Right ventricle myocardium superior (tissue), 1 donor: ENCODE measurements at regions not wholly inside any gene's neighbourhood (a gene's known extent, or its start where the extent isn't known, plus 50 kb on each side); places are given as distances from the start of the nearest gene placed in this dataset.
"Not testable (repeated sequence)": the region's sequence is repeated elsewhere in the genome, so short reads cannot be mapped to it uniquely, and the experiment has no call there.

Experiments
- ATAC-seq: fragments of 200-7000 bp; cut with Tn5 transposase; one replicate; pipeline ENCODE4 v1.9.1; 2020; ENCODE audit warnings: mild to moderate bottlenecking; ENCODE audit not compliant: poor library complexity
- DNase-seq: peaks from one replicate; pipeline ENCODE4 v3.0.0-alpha.2; 2020
- intact Hi-C: fragments of 100-400 bp; cut with DNase I; formaldehyde crosslinking; loops from one replicate; pipeline ENCODE4 v1.11.2; 2022
- donor health status: DM: no; HTN: yes; CAD: no; lungs with severe emphysema.

DNA sequence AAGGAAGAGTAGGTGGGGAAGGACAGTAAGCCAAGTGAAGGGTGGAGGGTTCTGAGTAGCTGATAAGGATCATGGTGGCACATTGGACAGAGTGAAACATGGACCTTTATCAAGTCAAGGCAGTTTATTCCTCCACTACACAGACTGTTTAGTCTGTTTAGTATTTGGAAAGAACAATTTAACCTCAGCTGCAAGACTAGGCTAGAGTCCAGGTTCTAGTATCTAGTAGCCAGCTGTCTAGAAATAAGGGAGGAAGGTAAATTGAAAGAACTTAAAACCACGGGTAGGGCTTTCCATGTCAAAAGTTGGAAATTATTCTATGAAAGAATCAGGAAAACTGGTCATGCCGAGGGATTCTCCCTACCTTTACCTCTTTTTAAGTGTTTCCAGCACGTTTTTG is 140.1 kb upstream of the MED14 start:
- ATAC-seq (no peak), DNase-seq (no peak)
- intact Hi-C loops = loop anchor here (10.0 kb wide), 1 partner anchor 239 kb away; no protein-coding TSS in a partner anchor

DNA sequence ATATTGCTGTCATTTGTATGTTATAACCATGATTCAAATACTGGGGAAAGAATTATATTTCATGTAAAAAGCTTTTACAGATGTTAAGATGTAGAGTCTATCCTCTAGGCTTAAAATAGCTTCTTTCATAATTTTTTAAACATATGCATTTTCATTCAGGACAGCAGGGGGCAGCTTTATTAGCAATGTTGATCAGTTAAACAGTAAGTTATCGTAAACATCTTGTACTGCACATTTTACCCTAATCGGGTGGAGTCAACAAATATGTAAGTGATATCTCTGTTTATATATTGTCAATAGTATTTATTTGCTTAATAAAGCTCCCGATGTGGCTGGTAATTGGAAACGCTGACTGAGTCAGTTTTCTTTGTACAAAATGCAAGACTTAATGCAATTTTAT is 142.5 kb upstream of the MED14 start:
- no peak for ATAC-seq
- intact Hi-C loops = loop anchor here (10.0 kb wide), 1 partner anchor 237 kb away; no protein-coding TSS in a partner anchor
- DNase-seq = no peak

DNA sequence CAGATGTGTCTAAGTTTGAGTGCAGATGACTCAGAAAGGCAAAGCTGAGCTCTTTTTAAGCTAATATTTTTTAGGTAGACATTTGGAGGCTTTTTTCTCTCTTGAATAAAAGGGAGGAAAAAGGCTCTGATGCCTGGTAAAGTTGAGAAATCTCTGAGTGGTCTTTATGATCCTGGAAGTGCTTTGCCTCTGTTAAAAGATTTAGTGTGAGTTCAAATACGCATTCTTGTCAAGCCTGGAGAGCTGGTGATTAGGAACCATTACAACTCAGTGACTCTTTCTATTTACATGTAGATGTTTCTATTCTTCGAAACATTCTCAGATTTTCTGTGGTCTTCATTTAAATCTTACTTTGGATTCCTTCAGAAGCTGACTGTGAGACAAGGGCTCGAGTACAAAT is 143.4 kb upstream of the MED14 start:
- ATAC-seq = no peak
- intact Hi-C loops = loop anchor here (10.0 kb wide), 1 partner anchor 236 kb away; no protein-coding TSS in a partner anchor
- DNase-seq = no peak

DNA sequence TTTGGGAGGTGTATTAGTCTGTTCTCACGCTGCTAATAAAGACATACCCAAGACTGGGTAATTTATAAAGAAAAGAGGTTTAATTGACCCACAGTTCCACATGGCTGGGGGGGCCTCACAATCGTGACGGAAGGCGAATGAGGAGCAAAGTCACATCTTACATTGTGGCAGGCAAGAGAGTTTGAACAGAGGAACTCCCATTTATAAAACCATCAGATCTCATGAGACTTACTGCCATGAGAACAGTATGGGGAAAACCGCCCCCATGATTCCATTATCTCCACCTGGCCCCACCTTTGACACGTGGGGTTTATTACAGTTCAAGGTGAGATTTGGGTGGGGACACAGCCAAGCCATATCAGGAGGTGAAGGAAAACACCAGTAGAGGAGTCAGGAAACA is 143.8 kb upstream of the MED14 start:
- intact Hi-C loops = loop anchor here (10.0 kb wide), 1 partner anchor 236 kb away; no protein-coding TSS in a partner anchor
- DNase-seq, ATAC-seq: not testable (repeated sequence)

DNA sequence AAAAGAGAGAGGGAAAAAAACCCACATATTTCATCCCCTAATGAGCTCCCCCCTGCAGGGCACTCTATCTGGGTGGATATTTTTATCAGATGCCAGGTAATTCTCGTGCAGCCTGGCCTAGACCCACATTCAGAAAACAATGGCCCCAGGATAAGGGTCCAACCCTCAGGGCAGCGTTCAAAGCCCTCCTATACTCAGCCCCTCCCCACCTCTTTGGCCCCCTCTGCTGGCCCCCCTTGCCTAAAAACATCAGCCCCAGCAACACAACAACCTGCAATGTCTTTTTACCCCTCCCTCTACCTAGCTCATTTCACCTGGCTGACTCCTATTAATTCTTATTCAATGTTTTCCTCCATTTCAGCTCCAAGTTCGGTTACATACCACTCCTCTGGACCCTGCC is 145.4 kb upstream of the MED14 start:
- ATAC-seq (no peak), DNase-seq (no peak)
- intact Hi-C loops = no loop called here

DNA sequence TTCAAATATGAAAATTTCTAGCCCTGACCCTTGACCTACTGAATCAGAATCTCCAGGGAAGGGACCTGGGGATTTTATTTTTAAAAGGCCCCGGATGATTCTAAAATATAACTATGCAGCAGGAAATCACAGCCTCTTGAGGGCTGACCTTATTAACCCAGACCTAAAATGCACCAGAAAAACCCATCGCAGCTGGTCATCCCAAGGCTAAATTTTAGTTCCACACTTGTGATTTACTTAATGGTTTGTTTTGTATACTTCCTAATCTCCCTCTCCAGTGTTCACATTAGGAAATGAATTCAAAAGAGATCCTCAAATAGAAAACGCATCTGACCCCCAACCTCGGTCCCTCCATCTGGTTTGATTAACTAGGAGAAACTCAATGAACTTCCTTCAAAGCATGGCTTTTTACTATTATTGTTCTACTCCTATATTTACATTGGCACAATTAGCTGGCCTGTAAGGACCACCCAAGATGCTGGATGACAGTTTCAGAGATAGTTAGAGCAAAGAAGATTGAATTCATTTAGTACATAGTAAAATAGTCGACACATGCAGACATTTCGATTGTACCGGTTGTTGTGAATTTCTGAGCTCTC is 147.8 kb upstream of the MED14 start:
- DNase-seq = no peak
- intact Hi-C loops = no loop called here
- no peak for ATAC-seq

DNA sequence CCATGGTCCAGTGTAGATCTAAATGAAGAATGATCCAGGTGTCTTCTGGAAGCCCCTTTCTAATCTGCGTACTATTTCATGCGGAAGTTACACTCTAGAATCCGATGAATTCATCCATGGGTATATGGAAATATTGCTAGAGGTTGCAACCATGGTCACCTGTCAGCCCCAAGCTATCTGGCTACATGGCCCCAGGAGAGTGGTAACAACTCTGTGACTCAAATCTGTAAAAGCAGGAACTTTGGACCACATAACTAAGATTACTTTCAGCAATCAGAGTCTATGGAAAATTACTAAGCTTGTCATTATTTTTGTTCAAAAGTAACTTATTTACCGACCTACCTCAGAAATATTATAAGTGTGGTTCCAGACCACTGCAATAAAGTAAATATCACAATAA is 150.6 kb upstream of the MED14 start:
- ATAC-seq = no peak
- intact Hi-C loops = no loop called here

DNA sequence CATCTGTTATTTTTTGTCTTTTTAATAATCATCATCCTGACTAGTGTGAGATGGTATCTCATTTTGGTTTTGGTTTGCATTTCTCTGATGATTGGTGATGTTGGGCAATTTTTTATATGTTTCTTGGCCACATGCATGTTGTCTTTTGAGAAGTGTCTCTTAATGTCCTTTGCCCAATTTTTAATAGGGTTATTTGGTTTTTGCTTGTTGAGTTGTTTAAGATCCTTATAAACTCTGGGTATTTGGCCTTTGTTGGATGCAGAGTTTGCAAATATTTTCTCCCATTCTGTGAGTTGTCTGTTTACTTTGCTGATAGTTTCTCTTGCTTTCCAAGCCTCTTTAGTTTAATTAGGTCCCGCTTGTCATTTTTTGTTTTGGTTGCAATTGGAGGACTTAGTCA is 152.1 kb upstream of the MED14 start:
- intact Hi-C loops = no loop called here
- no peak for DNase-seq
- ATAC-seq = no peak

More for the DNA sequence above, 150.6 kb upstream of the MED14 start:
- no peak for DNase-seq

DNA sequence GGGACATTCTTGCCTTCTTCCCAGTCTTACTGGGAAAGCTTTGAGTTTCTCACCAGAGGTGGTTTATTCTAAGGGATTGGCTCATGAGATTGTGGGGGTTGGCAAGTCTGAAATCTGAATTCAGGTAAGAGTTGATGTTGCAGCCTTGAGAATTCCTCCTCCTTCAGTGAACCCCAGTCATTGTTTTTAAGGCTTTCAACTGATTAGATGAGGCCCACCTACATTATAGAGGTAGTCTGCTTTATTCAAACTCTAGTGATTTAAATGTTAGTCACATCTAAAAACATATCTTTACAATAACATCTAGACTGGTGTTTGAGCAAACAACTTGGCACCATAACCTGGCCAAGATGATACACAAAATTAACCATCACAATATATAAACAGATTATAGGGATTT is 156.5 kb upstream of the MED14 start:
- ATAC-seq (no peak), DNase-seq (no peak)
- intact Hi-C loops = no loop called here

DNA sequence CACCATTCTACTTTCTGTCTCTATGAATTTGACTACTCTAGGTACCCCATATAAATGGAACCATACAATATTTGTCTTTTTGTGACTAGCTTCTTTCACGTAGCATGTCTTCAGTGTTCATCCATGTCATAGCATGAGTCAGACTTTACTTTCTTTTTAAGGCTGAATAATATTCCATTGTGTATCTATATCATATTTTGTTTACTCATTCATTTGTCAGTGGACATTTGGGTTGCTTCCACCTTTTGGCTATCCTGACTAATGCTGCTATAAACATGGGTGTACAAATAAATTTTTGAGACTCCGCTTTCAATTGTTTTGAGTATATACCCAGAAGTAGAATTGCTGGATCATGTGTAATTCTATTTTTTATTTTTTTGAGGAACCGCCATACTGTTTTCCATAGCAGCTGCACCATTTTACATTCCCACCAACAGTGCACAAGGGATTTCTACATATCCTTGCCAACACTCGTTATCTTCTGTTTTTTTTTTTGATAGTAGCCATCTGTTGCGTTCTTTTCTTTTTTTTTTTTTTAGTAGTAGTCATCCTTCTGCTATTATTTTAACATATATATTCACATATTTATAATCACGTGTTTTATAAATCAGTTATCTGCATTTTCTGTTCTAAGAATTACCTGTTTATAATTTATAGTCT is 158.0 kb upstream of the MED14 start:
- DNase-seq (no peak), ATAC-seq (no peak)
- intact Hi-C loops = no loop called here

DNA sequence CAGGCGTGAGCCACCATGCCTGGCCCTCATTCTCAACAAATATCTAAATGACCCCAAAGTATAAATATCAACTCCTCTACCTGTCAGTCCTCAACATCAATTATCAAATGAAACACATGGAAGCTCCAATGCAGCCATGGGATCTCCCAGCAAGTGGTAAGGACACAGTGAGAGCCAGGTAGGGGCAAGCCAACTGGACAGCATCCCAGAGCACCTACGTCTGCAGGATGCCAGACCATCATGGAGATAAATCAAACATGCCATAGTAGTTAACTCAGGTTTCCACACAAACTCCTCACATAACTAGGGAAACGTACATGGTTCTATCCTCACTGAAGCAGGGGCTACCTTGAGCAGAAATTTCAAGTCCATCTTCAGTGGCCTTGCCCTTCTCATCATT is 159.9 kb upstream of the MED14 start:
- ATAC-seq = no peak
- no peak for DNase-seq
- intact Hi-C loops = no loop called here

DNA sequence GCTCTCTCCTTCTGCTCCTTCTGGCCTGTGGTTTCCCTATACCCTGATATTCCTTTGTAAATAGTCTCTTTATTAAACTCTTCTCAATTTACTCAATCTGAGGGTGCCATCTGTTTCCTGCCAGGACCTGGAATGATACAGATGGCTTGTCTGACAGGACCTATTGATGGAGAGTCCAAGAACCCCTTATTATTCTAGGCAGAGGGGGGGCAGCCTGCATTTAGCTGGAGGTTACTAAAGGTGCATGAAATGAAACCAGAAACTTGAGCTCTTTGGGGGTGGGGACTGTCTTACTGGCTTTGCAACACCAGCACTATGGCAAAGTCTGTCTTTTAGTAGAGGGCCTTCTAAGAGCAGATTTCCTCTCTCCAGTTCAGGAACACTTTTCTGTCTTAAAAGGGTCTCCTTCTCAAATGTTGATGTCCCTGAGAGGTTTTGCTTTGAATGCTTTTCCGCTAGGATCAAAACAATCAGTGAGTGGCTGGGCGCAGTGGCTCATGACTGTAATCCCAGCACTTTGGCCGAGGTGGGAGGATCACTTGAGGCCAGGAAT is 162.5 kb upstream of the MED14 start:
- ATAC-seq (no peak), DNase-seq (no peak)
- intact Hi-C loops = no loop called here

DNA sequence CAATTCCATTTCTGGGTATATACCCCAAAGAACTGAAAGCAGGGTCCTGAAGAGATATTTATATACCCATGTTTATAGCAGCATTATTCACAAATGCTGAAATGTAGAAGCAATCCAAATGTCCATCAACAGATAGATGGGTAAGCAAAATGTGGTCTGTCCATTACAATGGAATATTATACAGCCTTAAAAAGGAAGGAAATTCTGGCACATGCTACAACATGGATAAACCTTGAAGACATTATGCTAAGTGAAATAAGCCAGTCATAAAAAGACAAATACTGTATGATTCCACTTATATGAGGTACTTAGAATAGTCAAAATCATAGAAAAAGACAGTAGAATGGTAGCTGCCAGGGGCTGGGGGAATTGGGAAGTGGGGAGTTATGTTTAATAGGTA is 169.4 kb upstream of the MED14 start:
- intact Hi-C loops, ATAC-seq, DNase-seq: not testable (repeated sequence)

DNA sequence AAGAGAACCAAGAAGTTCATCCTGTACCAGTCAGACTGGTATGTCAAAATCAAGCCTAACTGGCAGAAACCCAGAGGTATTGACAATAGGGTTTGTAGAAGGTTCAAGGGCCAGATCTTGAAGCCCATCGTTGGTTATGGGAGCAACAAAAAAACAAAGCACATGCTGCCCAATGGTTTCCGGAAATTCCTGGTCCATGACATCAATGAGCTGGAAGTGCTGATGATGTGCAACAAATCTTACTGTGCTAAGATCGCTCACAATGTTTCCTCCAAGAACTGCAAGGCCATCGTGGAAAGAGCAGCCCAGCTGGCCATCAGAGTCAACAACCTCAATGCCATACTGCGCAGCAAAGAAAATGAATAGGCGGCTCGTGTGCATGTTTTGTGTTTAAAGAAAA is 172.7 kb upstream of the MED14 start:
- DNase-seq (no peak), ATAC-seq (no peak)
- intact Hi-C loops = no loop called here

DNA sequence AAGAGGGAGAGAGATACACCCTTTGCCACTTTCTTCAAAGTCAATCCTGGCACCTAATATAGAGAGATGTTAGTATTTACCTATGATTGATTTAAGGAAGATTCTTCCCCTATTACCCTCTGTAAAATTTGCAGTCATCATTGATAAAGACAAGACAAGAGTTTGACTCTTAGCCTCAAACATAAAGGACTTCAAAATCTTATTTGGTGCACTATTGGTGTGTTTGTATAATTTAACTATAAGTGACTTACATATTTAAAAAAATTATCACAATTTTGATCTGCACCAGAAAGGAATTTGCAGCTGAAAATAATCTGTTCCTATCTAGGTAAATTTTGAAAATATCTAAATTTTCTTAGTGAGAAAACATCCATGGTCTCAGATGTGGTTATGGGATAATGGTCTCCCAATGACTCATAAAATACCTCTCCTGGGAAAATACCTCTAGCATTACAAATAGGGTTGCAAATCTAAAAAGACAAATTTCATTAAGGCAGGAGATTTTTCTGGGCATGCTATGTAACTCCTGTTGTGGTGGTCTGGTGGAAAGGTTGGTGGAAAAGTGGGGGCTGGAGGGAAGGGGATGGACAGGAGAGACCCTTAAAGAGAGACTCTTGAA is 173.6 kb upstream of the MED14 start:
- ATAC-seq (no peak), DNase-seq (no peak)
- intact Hi-C loops = no loop called here

DNA sequence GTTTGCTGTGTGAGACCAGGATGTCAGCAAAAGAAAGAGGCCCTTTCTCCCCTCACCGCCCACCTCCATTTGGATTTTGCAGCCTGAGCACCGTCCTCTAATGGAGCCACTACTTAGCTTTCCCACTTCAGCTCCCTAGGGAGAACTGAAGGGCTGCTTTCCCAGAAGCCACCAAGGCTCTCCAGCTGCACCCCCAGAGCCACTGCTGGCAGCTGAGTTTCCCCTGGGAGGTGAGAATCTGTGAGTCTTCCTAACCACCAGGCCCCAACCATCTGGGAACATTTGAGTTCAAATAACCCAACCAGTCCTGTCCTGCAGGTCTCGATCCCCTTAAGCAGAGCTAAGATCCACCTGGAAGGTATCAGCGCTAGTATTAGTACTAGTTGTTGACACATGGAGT is 173.1 kb upstream of the USP9X start:
- ATAC-seq = no peak
- intact Hi-C loops = no loop called here

DNA sequence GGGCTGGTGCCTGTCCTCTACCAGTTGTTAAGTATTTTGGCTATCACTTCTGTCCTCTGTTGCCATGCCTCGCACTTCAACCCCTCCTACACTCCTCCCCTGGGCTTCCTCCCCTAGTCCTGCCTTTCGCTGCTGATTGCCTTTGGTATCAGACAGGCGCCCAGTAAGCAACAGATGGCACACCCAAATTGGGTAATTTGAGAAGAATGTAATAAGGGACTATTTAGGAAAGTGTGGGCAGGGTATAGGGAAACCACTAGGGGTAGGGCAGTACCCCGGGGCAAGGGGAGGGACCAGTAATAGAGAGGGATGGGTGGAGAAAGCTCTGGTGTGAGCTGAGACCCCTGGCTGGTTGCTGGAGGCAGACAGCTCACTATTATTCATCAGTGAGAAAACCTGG is 172.7 kb upstream of the USP9X start:
- ATAC-seq = no peak
- intact Hi-C loops = no loop called here
- DNase-seq = no peak

More for the DNA sequence above, 173.1 kb upstream of the USP9X start:
- DNase-seq = no peak

DNA sequence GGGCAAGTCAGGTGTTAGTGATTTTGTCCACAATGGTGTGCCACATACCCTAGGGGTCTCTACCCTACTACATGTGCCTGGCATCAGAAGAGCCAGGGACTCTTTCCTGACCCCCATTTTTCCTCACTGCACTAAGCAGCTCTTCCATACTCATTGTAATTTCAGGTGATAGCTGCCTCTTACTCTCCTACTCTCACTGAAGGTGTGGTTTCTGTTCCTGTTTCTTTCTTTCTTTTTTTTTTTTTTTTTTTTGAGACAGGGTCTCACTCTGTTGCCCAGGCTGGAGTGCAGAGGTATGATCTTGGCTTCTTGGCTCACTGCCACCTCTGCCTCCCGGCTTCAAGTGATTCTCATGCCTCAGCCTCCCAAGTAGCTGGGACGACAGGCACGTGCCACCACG is 164.9 kb upstream of the USP9X start:
- DNase-seq (no peak), ATAC-seq (no peak)
- intact Hi-C loops = no loop called here

DNA sequence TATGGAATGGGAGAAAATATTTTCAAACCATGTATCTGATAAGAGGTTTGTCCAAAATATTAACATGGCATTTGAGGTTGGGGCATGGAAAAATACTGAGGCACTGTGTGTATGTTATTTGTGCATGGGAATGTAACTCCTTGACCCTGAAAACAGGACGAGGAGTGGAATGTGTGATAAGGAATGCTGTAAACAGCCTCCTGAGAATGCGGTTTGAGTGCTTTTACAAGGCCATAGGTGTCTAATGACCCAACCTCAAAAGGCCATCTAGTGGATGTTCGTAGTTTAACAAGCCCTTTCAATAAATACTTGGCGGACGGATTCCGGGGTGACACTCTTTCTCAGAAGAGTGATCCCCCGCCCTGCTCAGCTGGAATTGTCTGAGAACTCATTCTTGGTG is 162.9 kb upstream of the USP9X start:
- ATAC-seq (no peak), DNase-seq (no peak)
- intact Hi-C loops = no loop called here
